ENCODE measurements at regions not wholly inside any gene's neighbourhood (a gene's known extent, or its start where the extent isn't known, plus 50 kb on each side); places are given as distances from the start of the nearest gene placed in this dataset.
"Not testable (repeated sequence)": the region's sequence is repeated elsewhere in the genome, so short reads cannot be mapped to it uniquely, and the experiment has no call there.

GRCh38 chr13:65783383-65783782, 1446.8 kb downstream of the PCDH9 start:
- no peak for DNase-seq
- in situ Hi-C loops (cut with MboI; ENCODE audit: low pct_unique_long_range_greater_than_20kb, low sequenced_read_pairs) = no loop called here

DNA sequence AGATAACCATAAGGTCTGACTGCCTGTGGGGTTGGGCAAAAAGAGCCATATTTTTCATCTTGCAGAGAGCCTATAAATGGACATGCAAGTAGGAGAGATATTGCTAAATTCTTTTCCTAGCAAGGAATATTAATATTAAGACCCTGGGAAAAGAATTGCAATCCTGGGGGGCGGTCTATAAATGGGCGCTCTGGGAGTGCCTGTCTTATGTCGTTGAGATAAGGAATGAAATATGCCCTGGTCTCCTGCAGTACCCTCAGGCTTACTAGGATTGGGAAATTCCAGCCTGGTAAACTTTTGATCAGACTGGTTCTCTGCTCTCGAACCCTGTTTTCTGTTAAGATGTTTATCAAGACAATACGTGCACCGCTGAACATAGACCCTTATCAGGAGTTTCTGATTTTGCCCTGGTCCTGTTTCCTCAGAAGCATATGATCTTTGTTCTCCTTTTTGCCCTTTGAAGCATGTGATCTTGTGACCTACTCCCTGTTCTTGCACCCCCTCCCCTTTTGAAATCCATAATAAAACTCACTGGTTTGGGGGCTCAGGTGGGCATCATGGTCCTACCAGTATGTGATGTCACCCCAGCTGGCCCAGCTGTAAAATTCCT, 1458.3 kb downstream of the PCDH9 start:
- in situ Hi-C loops (cut with MboI; ENCODE audit: low pct_unique_long_range_greater_than_20kb, low sequenced_read_pairs); DNase-seq: not testable (repeated sequence)

DNA sequence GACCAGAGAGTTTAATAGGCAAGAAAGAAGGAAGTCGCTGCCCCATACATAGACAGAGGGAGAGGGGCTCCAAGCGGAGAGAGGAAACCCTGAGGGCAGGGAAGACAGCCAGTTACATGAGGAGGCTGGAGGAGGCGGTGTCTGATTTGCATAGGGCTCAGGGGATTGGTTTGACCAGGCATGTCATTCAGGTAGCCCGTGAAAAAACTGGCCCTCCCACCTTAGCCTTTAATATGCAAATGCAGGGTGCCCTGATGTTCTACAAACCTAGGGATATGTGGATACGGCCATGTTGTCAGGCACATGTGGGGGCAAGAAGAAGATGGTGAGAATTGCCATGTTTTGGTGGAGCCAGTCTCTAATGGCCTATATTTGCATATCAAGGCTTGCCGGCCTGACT, 1461.6 kb downstream of the PCDH9 start:
- DNase-seq = no peak
- in situ Hi-C loops (cut with MboI; ENCODE audit: low pct_unique_long_range_greater_than_20kb, low sequenced_read_pairs) = no loop called here

GRCh38 chr13:65763811-65764210, 1466.3 kb downstream of the PCDH9 start:
- peak; percentile 3 for DNase-seq
- in situ Hi-C loops (cut with MboI; ENCODE audit: low pct_unique_long_range_greater_than_20kb, low sequenced_read_pairs) = no loop called here

GRCh38 chr13:65762012-65762411, 1468.1 kb downstream of the PCDH9 start:
- no peak for DNase-seq
- in situ Hi-C loops (cut with MboI; ENCODE audit: low pct_unique_long_range_greater_than_20kb, low sequenced_read_pairs) = no loop called here

- in situ Hi-C loops (cut with MboI; ENCODE audit: low pct_unique_long_range_greater_than_20kb, low sequenced_read_pairs) = no loop called here
- DNase-seq = no peak
These were observed 1474.0 kb downstream of the PCDH9 start for GRCh38 chr13:65756071-65756671.

GRCh38 chr13:65748227-65748626, 1481.9 kb downstream of the PCDH9 start:
- in situ Hi-C loops (cut with MboI; ENCODE audit: low pct_unique_long_range_greater_than_20kb, low sequenced_read_pairs) = no loop called here
- DNase-seq = no peak

- no peak for DNase-seq
- in situ Hi-C loops (cut with MboI; ENCODE audit: low pct_unique_long_range_greater_than_20kb, low sequenced_read_pairs) = no loop called here
These were observed 1483.7 kb downstream of the PCDH9 start for GRCh38 chr13:65746406-65746921.

DNA sequence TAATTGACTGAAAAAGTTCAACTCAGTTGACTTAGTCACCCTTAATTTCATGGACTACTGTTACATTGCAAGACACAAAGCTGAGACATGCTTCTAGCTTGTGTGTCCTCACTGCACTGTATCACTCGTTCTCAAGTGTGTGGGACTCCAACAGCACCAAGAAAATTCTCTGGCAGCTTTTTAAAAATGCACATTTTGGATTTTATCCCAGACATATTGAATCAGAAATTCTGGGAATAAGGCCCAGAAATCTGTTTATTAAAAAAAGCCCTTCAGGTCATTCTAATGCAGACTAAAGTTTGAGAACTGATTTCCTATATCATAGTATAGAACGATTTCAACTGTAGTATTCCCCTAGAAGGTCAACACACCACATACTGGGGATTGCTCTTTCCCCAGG, 1485.3 kb downstream of the PCDH9 start:
- no peak for DNase-seq
- in situ Hi-C loops (cut with MboI; ENCODE audit: low pct_unique_long_range_greater_than_20kb, low sequenced_read_pairs) = no loop called here

DNA sequence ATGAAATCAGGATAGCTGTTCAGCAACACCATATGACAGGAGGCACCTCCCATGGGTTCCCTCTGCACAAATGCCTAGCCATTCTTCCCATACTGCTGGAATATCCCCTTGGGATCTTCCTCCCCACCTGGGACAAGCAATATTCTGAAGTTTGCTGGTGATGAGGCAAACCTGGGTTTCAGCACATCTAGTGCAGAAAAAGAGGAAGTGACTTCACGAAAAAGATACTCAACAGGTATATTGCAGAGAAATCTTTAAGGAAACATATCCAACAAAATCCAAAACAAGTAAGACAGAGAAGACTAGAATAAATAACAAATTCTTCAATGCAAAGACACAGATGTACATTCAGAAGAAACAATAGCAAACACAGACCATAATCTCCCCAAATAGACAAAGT, 1497.0 kb downstream of the PCDH9 start:
- in situ Hi-C loops (cut with MboI; ENCODE audit: low pct_unique_long_range_greater_than_20kb, low sequenced_read_pairs) = no loop called here
- no peak for DNase-seq

DNA sequence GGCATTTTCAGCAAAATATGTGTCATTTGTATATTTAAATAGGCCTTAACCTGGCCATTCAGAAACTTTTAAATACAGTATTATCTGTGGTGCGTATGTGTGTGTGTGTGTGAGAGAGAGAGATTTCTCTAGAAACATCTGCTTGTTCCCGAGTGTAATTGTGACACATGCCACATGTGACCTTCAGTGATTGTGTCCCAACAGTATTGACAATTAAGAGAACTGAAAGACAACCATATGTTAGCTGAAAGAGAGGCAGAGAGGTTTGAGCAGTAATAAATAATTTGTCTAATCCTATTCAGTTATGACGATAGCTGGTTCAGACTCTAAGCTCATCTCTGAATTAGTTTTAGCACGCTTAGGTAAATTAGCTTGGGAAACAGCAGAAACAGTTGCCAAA, 1503.1 kb downstream of the PCDH9 start:
- in situ Hi-C loops (cut with MboI; ENCODE audit: low pct_unique_long_range_greater_than_20kb, low sequenced_read_pairs) = no loop called here
- no peak for DNase-seq

DNA sequence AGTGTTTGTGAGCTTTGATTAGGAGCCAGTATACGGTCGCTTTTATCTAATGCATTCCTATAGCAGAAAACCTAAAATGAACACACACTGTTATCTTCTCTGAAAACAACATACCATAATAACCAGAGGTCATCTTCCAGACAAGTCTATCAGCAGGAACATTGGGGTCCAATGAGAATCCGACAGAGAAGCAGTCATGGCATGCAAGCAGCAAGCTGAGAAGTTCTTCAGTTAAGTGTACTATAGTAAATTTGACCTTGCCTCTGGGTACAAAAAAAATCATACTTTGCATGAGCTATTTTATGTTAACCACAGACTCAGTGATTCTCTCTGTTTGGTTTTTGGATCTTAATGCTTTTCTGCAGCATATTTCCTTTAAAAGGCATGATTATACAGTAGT, 1505.1 kb downstream of the PCDH9 start:
- in situ Hi-C loops (cut with MboI; ENCODE audit: low pct_unique_long_range_greater_than_20kb, low sequenced_read_pairs) = no loop called here
- DNase-seq = no peak

GRCh38 chr13:65724226-65724625, 1505.9 kb downstream of the PCDH9 start:
- in situ Hi-C loops (cut with MboI; ENCODE audit: low pct_unique_long_range_greater_than_20kb, low sequenced_read_pairs) = no loop called here
- DNase-seq = no peak

DNA sequence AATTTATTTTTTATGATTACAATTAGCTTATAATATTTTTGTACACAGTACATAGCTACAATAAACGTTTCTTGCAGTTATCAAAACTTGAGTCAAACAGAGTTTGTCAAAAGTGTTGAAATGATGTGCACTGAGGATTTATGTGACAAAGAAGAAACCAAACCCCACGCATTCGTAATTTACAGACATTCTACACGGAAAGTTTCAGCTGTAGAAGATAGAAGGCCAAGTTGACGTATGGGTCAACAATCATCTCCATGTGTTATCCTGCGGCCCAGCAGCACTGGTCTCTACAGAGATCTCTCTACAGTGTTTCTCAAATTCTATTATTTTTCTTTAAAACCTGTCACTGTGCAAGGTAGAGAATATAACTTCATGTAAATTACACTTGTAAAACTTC, 1507.6 kb downstream of the PCDH9 start:
- no peak for DNase-seq
- in situ Hi-C loops (cut with MboI; ENCODE audit: low pct_unique_long_range_greater_than_20kb, low sequenced_read_pairs) = no loop called here

- in situ Hi-C loops (cut with MboI; ENCODE audit: low pct_unique_long_range_greater_than_20kb, low sequenced_read_pairs) = no loop called here
- DNase-seq = no peak
These were observed 1510.3 kb downstream of the PCDH9 start for GRCh38 chr13:65719831-65720230.

DNA sequence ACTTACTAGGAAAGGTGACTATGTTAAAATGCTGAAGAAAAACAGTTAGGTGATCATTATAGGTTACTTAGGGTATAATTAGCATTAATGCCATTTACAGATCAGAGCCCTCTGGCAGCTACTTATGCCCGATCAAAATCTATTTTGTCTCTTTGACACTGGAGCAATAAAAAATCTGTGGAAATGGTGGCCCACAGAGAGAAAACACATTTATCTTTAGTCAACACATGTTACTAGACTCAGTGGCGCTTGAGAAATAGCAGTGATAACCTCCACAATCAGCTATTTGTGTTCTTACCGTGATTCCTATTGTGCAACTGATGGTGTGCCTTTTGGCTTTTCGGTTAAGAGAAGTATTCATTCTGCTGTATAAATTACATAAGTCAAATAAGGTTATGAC, 1519.6 kb downstream of the PCDH9 start:
- DNase-seq = no peak
- in situ Hi-C loops (cut with MboI; ENCODE audit: low pct_unique_long_range_greater_than_20kb, low sequenced_read_pairs) = no loop called here

- in situ Hi-C loops (cut with MboI; ENCODE audit: low pct_unique_long_range_greater_than_20kb, low sequenced_read_pairs) = no loop called here
- DNase-seq = no peak
These were observed 1532.3 kb downstream of the PCDH9 start for GRCh38 chr13:65697843-65698242.

- DNase-seq = no peak
These were observed 1550.9 kb downstream of the PCDH9 start for GRCh38 chr13:65679240-65679639.

GRCh38 chr13:65677906-65678305, 1552.2 kb downstream of the PCDH9 start:
- DNase-seq = no peak
- in situ Hi-C loops (cut with MboI; ENCODE audit: low pct_unique_long_range_greater_than_20kb, low sequenced_read_pairs) = no loop called here

More at GRCh38 chr13:65679240-65679639, 1550.9 kb downstream of the PCDH9 start:
- in situ Hi-C loops (cut with MboI; ENCODE audit: low pct_unique_long_range_greater_than_20kb, low sequenced_read_pairs) = no loop called here

DNA sequence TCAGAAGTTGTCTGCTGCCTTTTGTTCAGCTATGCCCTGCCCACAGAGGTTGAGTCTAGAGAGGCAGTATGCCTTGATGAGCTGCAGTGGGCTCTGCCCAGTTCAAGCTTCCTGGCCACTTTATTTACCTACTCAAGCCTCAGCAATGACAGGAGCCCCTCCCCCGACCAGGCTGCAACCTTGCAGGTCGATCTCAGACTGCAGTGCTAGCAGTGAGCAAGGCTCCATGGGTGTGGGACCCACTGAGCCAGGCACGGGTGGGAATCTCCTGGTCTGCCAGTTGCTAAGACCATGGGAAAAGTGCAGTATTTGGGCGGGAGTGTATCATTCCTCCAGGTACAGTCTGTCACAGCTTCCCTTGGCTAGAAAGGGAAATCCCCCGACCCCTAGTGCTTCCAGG, 1554.8 kb downstream of the PCDH9 start:
- in situ Hi-C loops (cut with MboI; ENCODE audit: low pct_unique_long_range_greater_than_20kb, low sequenced_read_pairs); DNase-seq: not testable (repeated sequence)

- in situ Hi-C loops (cut with MboI; ENCODE audit: low pct_unique_long_range_greater_than_20kb, low sequenced_read_pairs) = no loop called here
- no peak for DNase-seq
These were observed 1560.0 kb downstream of the PCDH9 start for GRCh38 chr13:65670014-65670625.

Data from KBM-7 (cell line).